Adrenal gland (tissue), 5 donors: ENCODE measurements at regions not wholly inside any gene's neighbourhood (a gene's known extent, or its start where the extent isn't known, plus 50 kb on each side); places are given as distances from the start of the nearest gene placed in this dataset.

Experiments
- POLR2A ChIP-seq, 2 donors: fragments of 450-650 bp; IDR thresholded peaks; one replicate each; pipeline ENCODE4 v1.6.1; 2017; ENCODE audit warnings: antibody characterized with exemption in 2 of 2, mild to moderate bottlenecking in 2 of 2, moderate library complexity in 1 of 2
- TF ChIP-seq, protein P1 (sequence below), 6 experiments: fragments of 450-650 bp in 4 of 6; fragments of 200-600 bp in 2 of 6; sonication (generic) in 1 of 6; IDR thresholded peaks; 1 replicate in 5 of 6; 2 replicates in 1 of 6; pipeline versions ENCODE4 v1.5.1 to v1.8.0; 2016 to 2021; ENCODE audit warnings: antibody characterized with exemption in 6 of 6, mild to moderate bottlenecking in 2 of 6, moderate library complexity in 1 of 6
- donor health status: DM: no; HTN: no; CAD: no.

DNA sequence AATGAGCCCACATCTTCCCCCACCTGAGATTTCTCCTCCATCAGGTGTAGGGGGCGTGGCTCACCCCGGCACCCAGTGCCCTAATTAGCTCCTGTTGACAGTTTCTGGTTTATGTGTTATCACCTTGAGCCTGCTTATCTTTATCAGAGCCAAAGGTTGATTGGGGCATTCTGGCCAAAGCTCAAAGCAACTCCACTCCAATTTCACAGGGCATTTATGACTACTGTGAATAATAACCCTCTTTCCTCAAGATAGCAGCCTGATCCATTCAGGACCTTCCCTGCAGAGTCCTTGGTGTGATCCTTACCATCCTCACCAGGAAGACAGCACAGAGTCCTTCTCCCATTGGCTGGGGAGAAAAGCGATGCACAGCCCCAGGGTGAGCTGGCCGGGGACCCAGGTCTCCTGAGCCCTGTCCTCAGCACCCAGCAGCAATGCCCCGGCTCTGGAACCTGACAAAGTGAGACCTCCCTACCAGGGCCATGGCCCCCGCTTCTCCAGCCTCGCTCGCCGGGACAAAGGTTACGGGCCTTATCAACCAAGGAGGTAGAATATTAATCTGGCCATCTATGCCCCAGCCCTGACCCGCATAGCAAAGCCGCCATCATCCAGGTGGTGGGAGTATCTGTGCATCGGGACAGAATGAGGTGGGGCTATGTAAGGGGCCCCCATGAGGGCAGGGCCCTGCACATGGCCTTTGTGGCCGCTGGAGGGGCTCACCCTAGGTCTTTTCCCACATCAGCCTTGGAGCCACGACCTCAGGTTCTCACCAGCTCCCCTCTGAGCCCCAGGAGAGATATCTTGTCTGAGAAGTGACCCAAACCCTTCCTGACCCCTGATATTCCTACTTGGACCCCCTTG lies 64.5 kb downstream of the ZFP36L2 start:
- TF ChIP-seq, protein P1, sequence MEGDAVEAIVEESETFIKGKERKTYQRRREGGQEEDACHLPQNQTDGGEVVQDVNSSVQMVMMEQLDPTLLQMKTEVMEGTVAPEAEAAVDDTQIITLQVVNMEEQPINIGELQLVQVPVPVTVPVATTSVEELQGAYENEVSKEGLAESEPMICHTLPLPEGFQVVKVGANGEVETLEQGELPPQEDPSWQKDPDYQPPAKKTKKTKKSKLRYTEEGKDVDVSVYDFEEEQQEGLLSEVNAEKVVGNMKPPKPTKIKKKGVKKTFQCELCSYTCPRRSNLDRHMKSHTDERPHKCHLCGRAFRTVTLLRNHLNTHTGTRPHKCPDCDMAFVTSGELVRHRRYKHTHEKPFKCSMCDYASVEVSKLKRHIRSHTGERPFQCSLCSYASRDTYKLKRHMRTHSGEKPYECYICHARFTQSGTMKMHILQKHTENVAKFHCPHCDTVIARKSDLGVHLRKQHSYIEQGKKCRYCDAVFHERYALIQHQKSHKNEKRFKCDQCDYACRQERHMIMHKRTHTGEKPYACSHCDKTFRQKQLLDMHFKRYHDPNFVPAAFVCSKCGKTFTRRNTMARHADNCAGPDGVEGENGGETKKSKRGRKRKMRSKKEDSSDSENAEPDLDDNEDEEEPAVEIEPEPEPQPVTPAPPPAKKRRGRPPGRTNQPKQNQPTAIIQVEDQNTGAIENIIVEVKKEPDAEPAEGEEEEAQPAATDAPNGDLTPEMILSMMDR (IDR thresholded peaks at IDR 0.05): no peak
- no peak for TF ChIP-seq POLR2A (IDR thresholded peaks at IDR 0.05)
